Sciatic nerve (tissue), 2 donors: ENCODE measurements at regions not wholly inside any gene's neighbourhood (a gene's known extent, or its start where the extent isn't known, plus 50 kb on each side); places are given as distances from the start of the nearest gene placed in this dataset.

ENCODE experiments used
- ATAC-seq: fragments of 200-7000 bp; cut with Tn5 transposase; one replicate; pipeline ENCODE4 v1.9.1; 2020; ENCODE audit warnings: mild to moderate bottlenecking, moderate library complexity
- DNase-seq: peaks from one replicate; pipeline ENCODE4 v3.0.0-alpha.2; 2020; ENCODE audit warnings: low spot score
- intact Hi-C: fragments of 100-400 bp; cut with DNase I; formaldehyde crosslinking; loops from one replicate; pipeline ENCODE4 v1.14.2; 2022
- donor health status: DM: no; HTN: no; CAD: no.
- donor health status: DM: no; HTN: no; CAD: no.

DNA sequence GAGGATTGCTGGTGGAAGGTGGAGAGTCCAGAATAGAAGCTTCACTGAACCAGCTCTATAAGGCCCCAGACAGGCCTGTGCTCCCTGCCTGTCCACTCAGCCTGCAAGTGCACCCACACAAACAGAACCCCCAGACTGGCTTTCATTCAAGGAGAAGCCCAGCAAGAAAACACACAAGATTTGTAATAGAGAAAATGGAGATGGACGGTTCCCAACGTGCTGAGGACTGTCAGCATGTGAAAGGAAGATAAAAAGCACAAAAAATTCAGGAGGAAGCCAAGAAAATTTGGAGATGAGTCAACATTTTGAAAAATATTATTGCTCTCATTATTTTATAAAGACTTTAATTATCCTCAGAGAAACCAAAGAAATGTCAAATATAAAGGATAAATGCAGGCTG is 218.2 kb upstream of the SLC10A2 start:
- intact Hi-C loops, result no loop called here
- DNase-seq (no peak), ATAC-seq (no peak)

DNA sequence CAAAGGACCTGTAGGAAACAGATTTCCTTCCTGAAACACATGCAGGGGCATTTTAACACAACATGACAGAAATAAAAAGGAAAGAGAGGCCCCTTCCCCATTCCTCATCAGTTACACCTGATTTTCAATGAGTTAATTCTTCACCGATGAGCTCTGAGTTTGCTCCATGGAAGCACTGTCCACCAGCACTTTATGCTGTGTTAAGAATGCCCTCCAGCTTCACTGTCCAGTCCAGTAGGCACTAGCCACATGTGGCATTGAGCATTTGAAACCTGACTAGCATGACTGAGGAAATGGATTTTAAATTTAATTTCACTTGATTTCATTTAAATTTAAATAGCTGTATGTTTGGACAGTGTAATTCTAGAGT is 217.2 kb upstream of the SLC10A2 start:
- intact Hi-C loops, result no loop called here
- no peak for ATAC-seq

DNA sequence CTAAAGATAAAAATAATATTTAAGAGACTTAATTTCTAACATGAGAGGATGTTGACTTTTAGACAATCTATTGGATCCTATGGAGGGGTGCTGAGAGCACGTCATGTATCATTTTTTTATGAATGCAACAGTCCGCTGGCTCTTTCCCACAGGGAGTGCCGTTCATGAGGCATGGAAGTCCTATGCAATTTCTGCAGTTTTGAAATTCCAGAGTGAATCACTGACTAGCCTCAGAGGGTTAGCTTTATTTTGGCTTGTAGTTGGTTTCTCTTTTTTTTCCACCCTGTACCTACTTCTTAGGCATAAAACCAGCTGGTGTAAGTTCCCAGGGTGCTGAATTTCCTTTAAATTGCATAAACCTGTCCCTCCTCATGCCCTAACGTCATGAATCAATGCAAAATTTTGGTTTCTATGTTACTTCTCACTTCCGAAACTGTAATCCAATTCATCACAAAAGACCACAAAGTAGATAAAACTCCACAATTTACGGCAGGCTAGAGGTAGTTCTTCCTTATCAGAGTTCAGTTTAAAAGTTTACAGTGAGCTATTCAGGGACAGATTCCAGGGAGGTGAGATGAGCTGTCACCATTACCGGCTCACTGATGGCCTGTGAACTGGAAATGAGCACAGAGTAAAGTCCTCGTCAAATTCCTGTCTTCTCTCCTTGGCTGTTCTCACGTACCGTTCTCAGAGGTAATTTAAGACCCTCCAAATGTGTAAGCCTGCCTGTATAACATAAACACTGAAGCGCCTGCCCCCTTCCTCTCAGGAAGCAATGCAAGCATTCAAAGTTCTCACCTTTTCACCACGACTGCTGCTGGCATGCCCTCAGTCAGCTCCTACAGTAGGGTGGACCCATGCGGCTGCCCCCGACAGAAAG is 216.6 kb upstream of the SLC10A2 start:
- ATAC-seq (no peak), DNase-seq (no peak)
- intact Hi-C loops, result no loop called here

More for the DNA sequence above, 217.2 kb upstream of the SLC10A2 start:
- no peak for DNase-seq

- DNase-seq (no peak), ATAC-seq (no peak)
- intact Hi-C loops, result no loop called here
Observed at GRCh38 chr13:103277959-103278694, 211.9 kb upstream of the SLC10A2 start.

DNA sequence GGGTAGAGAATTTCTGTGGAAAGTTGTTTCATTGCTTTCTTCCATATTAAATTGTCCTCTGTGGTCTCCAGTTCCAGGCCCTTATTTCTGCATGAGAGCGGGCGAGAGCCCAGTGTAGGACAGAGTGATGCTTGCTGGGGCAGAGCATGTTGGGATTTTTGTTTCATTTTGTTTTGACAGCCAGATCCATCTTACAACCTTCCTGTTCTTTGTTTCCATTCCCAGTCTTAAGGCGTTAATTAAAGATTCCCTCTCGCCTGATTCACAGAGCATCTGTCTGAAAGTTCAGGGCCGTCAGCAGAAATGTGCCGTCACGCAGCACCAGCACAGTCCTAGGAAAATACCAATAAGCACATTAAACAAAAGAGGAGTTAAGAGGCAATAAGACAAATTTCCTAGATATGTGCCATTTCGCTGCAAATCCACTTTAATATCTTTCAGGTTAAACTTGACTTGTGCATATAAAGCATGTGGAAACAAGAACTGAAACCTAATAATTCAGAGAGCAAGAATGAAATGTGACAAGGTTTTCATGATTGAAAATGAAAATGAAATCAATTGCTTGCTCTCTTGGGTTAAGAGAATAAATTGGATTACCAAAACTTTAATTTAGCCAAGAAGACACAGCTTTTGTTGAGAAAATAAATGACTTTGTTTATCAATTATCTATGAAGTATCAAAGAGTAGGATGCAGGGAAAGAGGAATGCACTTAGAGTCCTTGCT is 210.7 kb upstream of the SLC10A2 start:
- DNase-seq (no peak), ATAC-seq (no peak)
- intact Hi-C loops, result no loop called here

- ATAC-seq (no peak), DNase-seq (no peak)
- intact Hi-C loops, result no loop called here
Observed at GRCh38 chr13:103275722-103276121, 209.5 kb upstream of the SLC10A2 start.

DNA sequence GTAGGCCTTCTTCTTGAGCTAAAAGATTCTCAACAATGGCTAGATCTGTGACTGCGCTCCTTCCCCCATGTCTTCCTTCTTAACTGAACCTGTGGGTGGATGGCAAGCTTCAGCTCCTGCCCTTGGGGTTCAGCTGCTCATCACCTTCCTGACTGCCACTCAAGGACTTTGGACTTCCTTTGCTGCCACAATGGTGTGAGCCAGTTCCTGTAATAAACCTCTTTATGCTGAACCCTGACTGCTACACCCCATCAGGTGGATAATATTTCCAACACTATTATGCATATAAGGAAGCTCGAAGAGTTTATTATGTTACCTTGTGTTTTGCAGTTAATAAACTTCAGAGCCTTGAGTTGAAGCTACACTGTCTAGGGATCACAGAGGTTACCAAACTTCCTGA is 208.9 kb upstream of the SLC10A2 start:
- DNase-seq (no peak), ATAC-seq (no peak)
- intact Hi-C loops, result no loop called here

DNA sequence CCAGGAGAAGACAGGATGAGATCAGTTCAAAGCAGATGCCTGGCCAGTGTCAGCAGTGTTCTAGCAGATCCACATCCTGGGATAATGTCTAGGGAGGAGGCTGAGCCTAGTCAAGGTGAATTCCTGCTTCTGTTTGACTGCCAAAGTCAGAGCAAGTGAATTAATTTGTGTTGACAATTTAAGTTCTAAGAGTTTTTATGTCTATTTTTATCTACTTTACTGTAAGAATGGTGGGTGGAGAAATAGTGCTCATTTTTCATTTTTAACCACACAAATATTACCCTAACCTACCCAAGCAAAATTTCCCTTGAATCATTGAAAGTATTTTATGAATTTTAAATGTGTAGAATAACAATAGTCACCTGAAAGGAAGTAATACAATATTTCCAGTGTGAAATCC is 207.6 kb upstream of the SLC10A2 start:
- DNase-seq (no peak), ATAC-seq (no peak)
- intact Hi-C loops, result no loop called here

DNA sequence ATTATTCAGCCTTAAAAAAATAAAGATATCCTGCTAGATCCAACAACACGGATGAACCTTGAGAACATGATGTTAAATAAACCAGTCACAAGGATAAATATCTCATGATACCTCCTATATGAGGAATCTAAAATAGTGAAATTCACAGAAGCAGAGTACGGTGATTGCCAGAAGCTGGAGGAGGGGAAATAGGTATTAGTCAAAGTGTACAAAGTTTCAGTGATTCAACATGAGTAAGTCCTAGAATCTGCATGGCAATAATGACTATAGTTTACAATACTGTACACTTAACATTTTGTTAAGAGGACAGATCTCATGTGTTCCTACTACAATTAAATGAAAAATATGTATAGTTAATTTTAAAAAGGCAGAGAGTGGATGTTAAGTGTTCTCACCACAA is 206.6 kb upstream of the SLC10A2 start:
- ATAC-seq (no peak), DNase-seq (no peak)
- intact Hi-C loops, result no loop called here

- peak; percentile 15 for ATAC-seq
- DNase-seq, result no peak
- intact Hi-C loops, result no loop called here
Observed at GRCh38 chr13:103263448-103263847, 197.2 kb upstream of the SLC10A2 start.

DNA sequence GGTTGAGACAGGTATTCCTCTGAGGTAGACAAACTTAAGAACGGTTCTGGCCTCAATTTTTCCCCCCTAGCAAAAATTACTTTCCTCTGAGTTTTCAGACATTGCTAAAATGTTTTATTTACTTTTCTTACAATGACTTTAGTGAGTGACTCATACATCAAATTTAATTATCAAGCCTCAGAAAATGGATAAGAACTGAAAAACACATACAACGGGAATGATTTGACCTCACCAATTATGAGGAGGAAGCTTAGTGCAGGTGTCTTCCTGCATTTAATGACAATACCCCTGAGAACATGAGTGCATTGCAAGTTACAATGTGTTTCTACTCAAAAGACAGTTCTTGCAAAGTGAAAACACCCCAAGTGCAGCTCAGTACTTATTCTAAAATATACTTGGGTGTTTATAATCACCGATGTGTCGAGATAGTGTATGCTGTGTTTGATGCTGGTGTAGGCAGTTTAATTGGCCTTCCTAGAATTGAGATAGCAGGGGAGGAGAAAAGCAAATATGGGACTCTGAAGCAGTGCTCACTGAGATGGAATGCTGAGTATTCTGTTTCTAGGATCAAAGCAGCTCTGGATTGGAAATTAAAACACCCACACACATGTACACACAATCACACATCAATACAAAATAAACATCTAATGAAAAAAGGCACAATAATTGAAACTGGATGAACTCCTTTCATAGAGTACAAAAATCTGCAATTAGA is 189.5 kb upstream of the SLC10A2 start:
- intact Hi-C loops, result no loop called here
- no peak for DNase-seq
- no peak for ATAC-seq

- DNase-seq (no peak), ATAC-seq (no peak)
- intact Hi-C loops, result no loop called here
Observed at GRCh38 chr13:103250071-103250470, 183.9 kb upstream of the SLC10A2 start.

GRCh38 chr13:103246581-103247200 is 180.5 kb upstream of the SLC10A2 start:
- ATAC-seq, result no peak
- intact Hi-C loops, result loop anchor here (5.0 kb wide), 1 partner anchor 1134 kb away; no protein-coding TSS in a partner anchor
- no peak for DNase-seq

DNA sequence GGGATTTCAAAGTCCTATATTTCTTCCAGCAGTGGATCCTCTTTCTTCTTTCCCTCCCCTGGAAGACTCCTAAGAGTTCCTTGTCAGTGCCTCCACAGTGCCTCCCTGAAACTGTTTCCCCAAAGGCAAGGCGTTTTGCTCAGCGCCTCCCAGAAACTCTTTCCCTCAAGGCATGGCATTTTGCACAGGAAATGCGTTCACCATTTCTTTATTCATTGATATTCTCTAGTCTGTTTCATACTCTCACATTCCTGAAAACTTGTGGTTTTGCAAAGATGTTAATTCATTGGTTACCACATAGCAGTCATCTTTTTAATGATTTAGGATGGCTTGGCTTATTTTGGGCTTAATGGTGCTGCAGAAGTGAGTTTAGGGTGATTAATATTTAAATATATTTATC is 177.3 kb upstream of the SLC10A2 start:
- DNase-seq (no peak), ATAC-seq (no peak)
- intact Hi-C loops, result no loop called here

DNA sequence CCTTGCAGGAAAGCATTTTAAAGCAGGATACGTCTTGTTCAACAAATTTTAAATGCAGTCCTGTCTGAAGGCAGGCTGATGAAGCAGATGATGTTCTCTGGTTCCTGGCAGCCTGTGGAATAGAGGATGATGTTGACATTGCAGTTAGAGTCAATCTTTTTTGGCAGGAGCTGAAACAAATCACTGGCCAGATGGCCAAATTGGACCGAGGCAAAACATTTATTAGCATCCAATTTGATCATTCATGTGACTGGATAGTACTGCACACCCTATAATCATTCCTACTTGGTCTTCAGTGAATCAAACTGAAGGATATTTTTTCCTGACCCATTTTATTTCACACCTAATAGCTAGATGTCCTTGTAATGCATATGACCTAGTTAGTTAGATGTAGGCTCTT is 172.2 kb upstream of the SLC10A2 start:
- intact Hi-C loops, result no loop called here
- DNase-seq (no peak), ATAC-seq (no peak)

- DNase-seq (no peak), ATAC-seq (no peak)
- intact Hi-C loops, result no loop called here
Observed at GRCh38 chr13:103236213-103236612, 170.0 kb upstream of the SLC10A2 start.

DNA sequence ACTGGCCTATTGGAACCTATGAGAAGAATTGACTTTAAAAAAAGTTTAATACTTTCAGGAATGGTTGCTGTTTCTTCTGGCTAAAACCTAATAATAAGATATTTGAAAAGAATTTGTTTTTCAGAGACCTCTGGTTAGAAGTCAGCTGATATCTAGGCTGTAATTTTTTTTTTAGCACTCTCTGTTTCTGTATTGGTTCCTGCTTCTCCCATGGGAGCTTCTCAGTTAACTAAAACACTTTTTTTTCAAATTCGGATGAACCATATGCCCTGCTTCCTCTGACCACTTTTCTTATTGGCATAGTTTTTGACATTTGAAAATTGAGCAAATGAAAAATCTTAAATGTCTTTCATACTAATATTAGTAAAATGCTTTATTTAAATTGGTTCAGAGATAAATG is 163.5 kb upstream of the SLC10A2 start:
- DNase-seq (no peak), ATAC-seq (no peak)
- intact Hi-C loops, result no loop called here

DNA sequence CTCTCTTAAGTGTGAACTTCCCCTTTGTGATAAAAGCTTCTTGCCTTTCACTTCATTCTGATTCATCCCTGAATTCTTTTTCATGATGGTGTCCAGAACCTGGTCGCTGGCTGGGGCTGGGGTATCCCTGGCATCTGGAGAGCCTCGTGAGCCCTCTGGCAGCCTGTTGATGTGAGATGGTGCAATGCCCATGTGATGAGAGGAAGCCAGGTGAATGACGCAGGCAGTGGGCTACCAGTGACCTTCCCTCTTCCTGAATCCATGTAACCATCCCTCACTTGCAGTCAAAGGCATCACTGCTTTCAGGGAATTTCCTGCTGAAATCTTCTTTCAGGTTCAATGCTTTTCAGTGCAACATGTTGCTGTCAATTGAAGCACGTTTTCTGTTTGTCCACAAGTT is 158.6 kb upstream of the SLC10A2 start:
- DNase-seq (no peak), ATAC-seq (no peak)
- intact Hi-C loops, result no loop called here

DNA sequence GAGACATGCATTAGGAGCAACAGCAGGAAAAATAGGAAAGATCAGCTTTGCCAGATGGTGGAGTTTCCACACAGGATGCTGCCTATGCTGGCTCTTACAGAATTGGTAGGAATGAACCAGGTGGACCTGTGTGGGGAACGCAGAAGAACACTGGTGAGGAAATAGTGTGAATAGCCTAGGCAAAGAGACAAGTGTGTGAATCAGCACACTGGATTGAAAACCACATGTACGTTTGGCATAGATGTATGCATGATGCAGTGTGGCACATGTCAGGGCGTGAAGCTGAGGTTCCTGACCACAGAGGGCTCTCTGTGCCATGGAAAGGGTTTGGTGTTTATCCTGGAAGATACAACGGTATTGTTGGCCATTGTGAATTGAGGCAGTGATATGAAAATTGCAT is 156.5 kb upstream of the SLC10A2 start:
- ATAC-seq, result no peak
- intact Hi-C loops, result no loop called here
- DNase-seq, result no peak
